Esophagus squamous epithelium (tissue), 4 donors: ENCODE measurements at regions not wholly inside any gene's neighbourhood (a gene's known extent, or its start where the extent isn't known, plus 50 kb on each side); places are given as distances from the start of the nearest gene placed in this dataset.

Source experiments
- CTCF ChIP-seq, 6 experiments: fragments of 450-650 bp in 4 of 6; fragments of 200-600 bp in 2 of 6; sonication (generic) in 2 of 6; IDR thresholded peaks; one replicate each; pipeline ENCODE4 v1.5.1; 2016 to 2019; ENCODE audit warnings: antibody characterized with exemption in 6 of 6, mild to moderate bottlenecking in 4 of 6, moderate library complexity in 4 of 6
- POLR2A ChIP-seq, 4 donors: fragments of 450-650 bp; IDR thresholded peaks; one replicate each; pipeline ENCODE4 v1.6.1; 2017; ENCODE audit warnings: antibody characterized with exemption in 4 of 4, mild to moderate bottlenecking in 4 of 4, moderate library complexity in 3 of 4

DNA sequence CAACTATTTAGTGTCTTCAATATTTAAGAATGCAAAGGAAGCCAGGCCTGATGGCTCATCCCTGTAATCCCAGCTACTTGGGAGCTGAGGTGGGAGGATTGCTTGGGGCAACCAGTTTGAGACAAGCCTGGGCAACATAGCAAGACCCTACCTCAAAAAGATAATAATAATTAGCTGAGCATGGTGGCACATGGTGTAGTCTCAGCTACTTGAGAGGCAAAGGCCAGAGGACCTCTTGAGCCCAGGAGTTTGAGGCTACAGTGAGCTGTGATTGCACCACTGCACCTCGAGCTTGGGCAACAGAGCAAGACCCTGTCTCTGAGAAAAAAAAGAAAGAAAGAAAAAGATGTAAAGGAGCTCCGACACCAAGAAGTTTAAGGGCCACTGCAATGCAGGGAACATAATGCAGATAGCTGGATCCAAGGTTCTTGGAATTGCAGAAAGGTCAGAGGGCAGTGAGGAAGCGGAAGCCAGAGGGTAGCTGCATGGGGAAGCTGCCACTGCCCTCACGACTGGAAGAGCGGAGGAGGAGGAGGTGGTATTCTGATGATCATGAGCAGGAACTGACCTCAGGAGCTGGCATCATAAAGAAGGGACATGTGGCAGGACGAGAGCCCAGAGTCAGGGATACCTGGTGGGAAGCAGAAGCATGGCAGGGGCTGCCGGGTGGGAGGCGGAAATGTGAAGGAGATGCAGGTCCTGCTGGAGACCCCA lies 60.2 kb upstream of the PODXL start:
- no peak for TF ChIP-seq CTCF (IDR thresholded peaks at IDR 0.05)
- TF ChIP-seq POLR2A (IDR thresholded peaks at IDR 0.05) = no peak
